Caco-2 (cell line): ENCODE measurements at regions not wholly inside any gene's neighbourhood (a gene's known extent, or its start where the extent isn't known, plus 50 kb on each side); places are given as distances from the start of the nearest gene placed in this dataset.

Source experiments
- BruUV-seq: library from RNA; stranded (reverse); fragments of 400-500 nt; replicated peaks from 2 replicates; lab custom pipeline; 2021; lab: Mats Ljungman, UMichigan
- CTCF ChIA-PET: fragments of 300-600 bp; sonication (Branson Sonifier 250); formaldehyde crosslinking; loops from one replicate; lab custom pipeline; 2022; ENCODE audit warnings: antibody characterized with exemption; lab: Charles Lee
- POLR2A ChIA-PET: fragments of 300-600 bp; sonication (Branson Sonifier 250); formaldehyde crosslinking; loops from one replicate; lab custom pipeline; 2022; ENCODE audit warnings: antibody characterized with exemption; lab: Charles Lee
- DNase-seq, 2 experiments: peaks; one replicate each; pipeline versions ENCODE4 v3.0.0 to v3.0.0-alpha.2; 2020 to 2022
- H3K27me3 ChIP-seq: replicated peaks from 2 replicates; pipeline ENCODE4 v1.6.0; 2011; ENCODE audit warnings: low read length; ENCODE audit not compliant: control insufficient read depth, insufficient read depth
- H3K36me3 ChIP-seq: 2 replicates; pipeline ENCODE4 v1.5.1; 2011; ENCODE audit warnings: low read length; ENCODE audit not compliant: control insufficient read depth, insufficient read depth
- H3K4me1 ChIP-seq: fragments of 250-450 bp; sonication (Bioruptor Pico); 2 replicates; pipeline ENCODE4 v1.5.1; 2020; ENCODE audit warnings: mild to moderate bottlenecking
- H3K4me3 ChIP-seq: 2 replicates; pipeline ENCODE4 v1.5.1; 2011; ENCODE audit warnings: low read depth, mild to moderate bottlenecking, control low read depth, low read length
- H3K9me3 ChIP-seq: fragments of 250-450 bp; sonication (Bioruptor Pico); 2 replicates; pipeline ENCODE4 v1.5.1; 2020; ENCODE audit warnings: mild to moderate bottlenecking, moderate library complexity
- H3K27ac Mint-ChIP-seq: one replicate; pipeline ENCODE4 v1.8.0; 2022; ENCODE audit warnings: mixed read lengths; ENCODE audit not compliant: unreplicated experiment
- H3K27me3 Mint-ChIP-seq: one replicate; pipeline ENCODE4 v1.8.0; 2022; ENCODE audit warnings: mixed read lengths; ENCODE audit not compliant: insufficient read depth, unreplicated experiment
- H3K36me3 Mint-ChIP-seq: one replicate; pipeline ENCODE4 v1.8.0; 2022; ENCODE audit warnings: mild to moderate bottlenecking, mixed read lengths; ENCODE audit not compliant: insufficient read depth, unreplicated experiment
- H3K4me1 Mint-ChIP-seq: one replicate; pipeline ENCODE4 v1.8.0; 2022; ENCODE audit warnings: low read depth, mixed read lengths; ENCODE audit not compliant: unreplicated experiment
- H3K4me3 Mint-ChIP-seq: one replicate; pipeline ENCODE4 v1.8.0; 2022; ENCODE audit warnings: mild to moderate bottlenecking, moderate library complexity, mixed read lengths; ENCODE audit not compliant: unreplicated experiment
- H3K9me3 Mint-ChIP-seq: one replicate; pipeline ENCODE4 v1.8.0; 2022; ENCODE audit warnings: mixed read lengths; ENCODE audit not compliant: unreplicated experiment
- CTCF ChIP-seq, 2 experiments: fragments of 200-600 bp in 1 of 2; IDR thresholded peaks; 1 replicate in 1 of 2; 2 replicates in 1 of 2; pipeline versions ENCODE4 v1.5.1 to v1.8.0; 2011 to 2022; ENCODE audit warnings: antibody characterized with exemption in 1 of 2, control low read depth in 1 of 2, inconsistent platforms in 1 of 2, low read depth in 1 of 2, low read length in 1 of 2, mild to moderate bottlenecking in 1 of 2, moderate library complexity in 1 of 2; ENCODE audit not compliant: insufficient read depth in 1 of 2, severe bottlenecking in 1 of 2, unreplicated experiment in 1 of 2
- intact Hi-C: fragments of 100-400 bp; cut with micrococcal nuclease; formaldehyde crosslinking; loops from one replicate; pipeline ENCODE4 v1.10.0; 2022; ENCODE audit not compliant: unreplicated experiment

GRCh38 chr13:76153239-76153638 lies 517.1 kb downstream of the LMO7 start:
- Mint-ChIP-seq H3K27me3 (no peaks in the 10 kb centered on the region), H3K36me3 (no peaks in the 10 kb centered on the region), H3K9me3 (no peaks in the 10 kb centered on the region), H3K27ac (no peak overlapping the region), H3K4me3 (no peak overlapping the region), H3K4me1 (peaks cover 5% of the 10 kb centered on the region)
- no peak for TF ChIP-seq CTCF (IDR thresholded peaks at IDR 0.05; ENCODE audit: insufficient read depth in 1 of 2, low read depth in 1 of 2, low read length in 1 of 2, severe bottlenecking in 1 of 2, unreplicated experiment in 1 of 2)
- Histone ChIP-seq H3K27me3 (no peaks in the 10 kb centered on the region), H3K9me3 (no peaks in the 10 kb centered on the region), H3K4me1 (no peaks in the 10 kb centered on the region; the same call in 1 of the 2 replicates), H3K4me3 (no peak overlapping the region), H3K36me3 (no peaks in the 10 kb centered on the region)
- DNase-seq = no peak
- intact Hi-C loops = no loop called here
- ChIA-PET POLR2A (no interaction called here), CTCF (no interaction called here)
- no TSS peak for BruUV-seq

GRCh38 chr13:76148926-76149325 lies 512.8 kb downstream of the LMO7 start:
- H3K27me3 Mint-ChIP-seq = no peaks in the 10 kb centered on the region
- H3K4me3 Mint-ChIP-seq = no peak overlapping the region
- H3K9me3 Mint-ChIP-seq = peaks cover 9% of the 10 kb centered on the region
- CTCF ChIA-PET = no interaction called here
- H3K36me3 ChIP-seq = no peaks in the 10 kb centered on the region
- no peaks in the 10 kb centered on the region for H3K36me3 Mint-ChIP-seq
- no TSS peak for BruUV-seq
- intact Hi-C loops = no loop called here
- no peaks in the 10 kb centered on the region for H3K4me1 ChIP-seq
- no peaks in the 10 kb centered on the region for H3K27me3 ChIP-seq
- no peak for DNase-seq
- no peaks in the 10 kb centered on the region for H3K9me3 ChIP-seq
- no peak for TF ChIP-seq CTCF (IDR thresholded peaks at IDR 0.05; ENCODE audit: insufficient read depth in 1 of 2, low read depth in 1 of 2, low read length in 1 of 2, severe bottlenecking in 1 of 2, unreplicated experiment in 1 of 2)
- POLR2A ChIA-PET = no interaction called here
- H3K27ac Mint-ChIP-seq = no peak overlapping the region
- H3K4me3 ChIP-seq = no peak overlapping the region
- no peaks in the 10 kb centered on the region for H3K4me1 Mint-ChIP-seq

GRCh38 chr13:76148374-76148773 lies 512.2 kb downstream of the LMO7 start:
- Mint-ChIP-seq H3K36me3 (no peaks in the 10 kb centered on the region), H3K4me3 (no peak overlapping the region), H3K9me3 (peaks cover 9% of the 10 kb centered on the region), H3K27ac (no peak overlapping the region), H3K27me3 (no peaks in the 10 kb centered on the region), H3K4me1 (no peaks in the 10 kb centered on the region)
- no peak for DNase-seq
- intact Hi-C loops = no loop called here
- no peak overlapping the region for H3K4me3 ChIP-seq
- H3K4me1 ChIP-seq = no peaks in the 10 kb centered on the region
- no peaks in the 10 kb centered on the region for H3K9me3 ChIP-seq
- CTCF ChIA-PET = no interaction called here
- BruUV-seq = no TSS peak
- no peaks in the 10 kb centered on the region for H3K27me3 ChIP-seq
- no peak for TF ChIP-seq CTCF (IDR thresholded peaks at IDR 0.05; ENCODE audit: insufficient read depth in 1 of 2, low read depth in 1 of 2, low read length in 1 of 2, severe bottlenecking in 1 of 2, unreplicated experiment in 1 of 2)
- no peaks in the 10 kb centered on the region for H3K36me3 ChIP-seq
- POLR2A ChIA-PET = no interaction called here
